Activated CD4-positive, alpha-beta T cell treated with anti-CD3 and anti-CD28 coated beads for 48 hours (primary cell): ENCODE measurements at regions not wholly inside any gene's neighbourhood (a gene's known extent, or its start where the extent isn't known, plus 50 kb on each side); places are given as distances from the start of the nearest gene placed in this dataset.

Source experiments
- DNase-seq: peaks from one replicate; pipeline ENCODE4 v3.0.0-alpha.2; 2020

- no peak for DNase-seq
Observed at GRCh38 chr11:19661827-19662226, 50.8 kb upstream of the NAV2 start.

- DNase-seq, result peak; percentile 15
Observed at GRCh38 chr11:19660076-19660475, 52.6 kb upstream of the NAV2 start.

GRCh38 chr11:19659529-19659928 is 53.1 kb upstream of the NAV2 start:
- no peak for DNase-seq

GRCh38 chr11:19658344-19658743 is 54.3 kb upstream of the NAV2 start:
- DNase-seq, result no peak

GRCh38 chr11:19656140-19656541 is 56.5 kb upstream of the NAV2 start:
- no peak for DNase-seq

GRCh38 chr11:19652623-19653375 is 59.8 kb upstream of the NAV2 start:
- DNase-seq, result no peak

- no peak for DNase-seq
Observed at GRCh38 chr11:19651653-19652052, 61.0 kb upstream of the NAV2 start.

GRCh38 chr11:19651028-19651427 is 61.6 kb upstream of the NAV2 start:
- no peak for DNase-seq

GRCh38 chr11:19650467-19650866 is 62.2 kb upstream of the NAV2 start:
- DNase-seq, result no peak

- no peak for DNase-seq
Observed at GRCh38 chr11:19649751-19650150, 62.9 kb upstream of the NAV2 start.

- no peak for DNase-seq
Observed at GRCh38 chr11:19648321-19648720, 64.3 kb upstream of the NAV2 start.

GRCh38 chr11:19647816-19648215 is 64.8 kb upstream of the NAV2 start:
- no peak for DNase-seq

- no peak for DNase-seq
Observed at GRCh38 chr11:19646921-19647320, 65.7 kb upstream of the NAV2 start.

- no peak for DNase-seq
Observed at GRCh38 chr11:19646308-19646707, 66.3 kb upstream of the NAV2 start.

- no peak for DNase-seq
Observed at GRCh38 chr11:19644316-19644715, 68.3 kb upstream of the NAV2 start.

- DNase-seq, result no peak
Observed at GRCh38 chr11:19642185-19643158, 70.2 kb upstream of the NAV2 start.

GRCh38 chr11:19639603-19640105 is 73.0 kb upstream of the NAV2 start:
- DNase-seq, result no peak

GRCh38 chr11:19635332-19635731 is 77.3 kb upstream of the NAV2 start:
- no peak for DNase-seq

GRCh38 chr11:19633276-19633675 is 79.4 kb upstream of the NAV2 start:
- DNase-seq, result no peak

- no peak for DNase-seq
Observed at GRCh38 chr11:19632499-19632834, 80.2 kb upstream of the NAV2 start.

GRCh38 chr11:19631712-19632498 is 80.7 kb upstream of the NAV2 start:
- no peak for DNase-seq

GRCh38 chr11:19628018-19628417 is 84.6 kb upstream of the NAV2 start:
- DNase-seq, result no peak

GRCh38 chr11:19627566-19627965 is 85.1 kb upstream of the NAV2 start:
- no peak for DNase-seq
